NOMO-1 treated with DMSO at 0.1 percent for 48 hours (cell line): ENCODE measurements at regions not wholly inside any gene's neighbourhood (a gene's known extent, or its start where the extent isn't known, plus 50 kb on each side); places are given as distances from the start of the nearest gene placed in this dataset.

Experiments used
- DNase-seq: peaks from one replicate; lab custom pipeline; 2025; ENCODE audit not compliant: unreplicated experiment; lab: John Stamatoyannopoulos, UW

GRCh38 chr3:124434176-124434575, 296.1 kb upstream of the UMPS start:
- DNase-seq, result no peak

DNA sequence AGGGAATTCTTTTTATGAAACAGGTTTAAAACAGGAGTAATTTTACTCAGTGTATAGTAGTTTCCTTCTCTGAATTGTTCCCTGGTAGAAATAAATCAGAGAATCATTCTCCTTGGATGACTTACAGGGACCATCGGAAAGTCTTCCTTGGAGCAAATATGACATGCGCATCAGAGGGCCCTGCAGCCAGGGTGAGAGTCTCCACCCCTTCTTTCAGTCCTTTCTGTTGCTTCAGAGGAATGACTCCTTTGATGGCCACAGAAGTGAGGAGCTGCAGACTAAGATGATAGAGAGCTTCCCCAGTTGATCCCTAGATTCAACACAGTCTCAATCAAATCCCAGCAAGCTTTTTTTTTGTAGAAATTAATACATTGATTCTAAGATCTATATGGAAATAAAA, 294.8 kb upstream of the UMPS start:
- no peak for DNase-seq

DNA sequence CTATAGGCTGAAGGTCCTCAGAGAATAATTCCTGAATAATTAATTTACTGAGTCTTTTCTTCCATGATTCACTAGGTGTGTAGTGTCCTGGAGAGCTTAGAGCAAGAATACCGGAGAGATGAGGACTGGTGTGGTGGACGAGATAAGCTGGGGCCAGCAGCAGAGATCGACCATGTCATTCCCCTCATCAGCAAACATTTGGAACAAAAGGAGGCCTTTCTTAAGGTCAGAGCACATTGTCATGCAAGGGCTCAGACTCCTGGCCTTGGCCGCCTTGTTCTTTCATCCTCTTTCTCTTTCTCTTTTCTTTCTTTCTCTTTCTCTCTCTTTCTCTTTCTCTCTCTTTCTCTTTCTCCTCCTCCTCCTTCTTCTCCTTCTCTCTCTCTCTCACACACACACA, 291.4 kb upstream of the UMPS start:
- DNase-seq, result no peak

DNA sequence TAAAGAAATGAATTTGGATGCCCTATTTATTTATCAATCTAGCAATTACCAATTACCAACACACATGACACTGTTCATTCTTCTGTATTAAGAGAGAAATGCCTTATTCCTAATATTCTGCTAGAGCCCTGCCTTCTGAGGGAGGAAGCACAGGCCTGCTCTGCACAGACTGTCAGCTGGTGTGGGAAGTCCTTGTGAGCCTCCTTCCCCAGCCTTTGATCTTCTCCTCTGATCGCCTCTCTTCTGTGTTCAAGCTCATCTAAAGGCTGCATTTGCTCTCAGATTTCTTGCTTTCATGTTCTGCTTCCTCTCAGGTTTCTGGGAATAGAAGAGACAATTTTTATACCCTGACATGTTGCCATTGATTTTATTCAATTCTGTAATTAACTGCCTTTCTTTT, 290.6 kb upstream of the UMPS start:
- DNase-seq, result no peak

GRCh38 chr3:124441766-124442165, 288.5 kb upstream of the UMPS start:
- DNase-seq, result no peak

DNA sequence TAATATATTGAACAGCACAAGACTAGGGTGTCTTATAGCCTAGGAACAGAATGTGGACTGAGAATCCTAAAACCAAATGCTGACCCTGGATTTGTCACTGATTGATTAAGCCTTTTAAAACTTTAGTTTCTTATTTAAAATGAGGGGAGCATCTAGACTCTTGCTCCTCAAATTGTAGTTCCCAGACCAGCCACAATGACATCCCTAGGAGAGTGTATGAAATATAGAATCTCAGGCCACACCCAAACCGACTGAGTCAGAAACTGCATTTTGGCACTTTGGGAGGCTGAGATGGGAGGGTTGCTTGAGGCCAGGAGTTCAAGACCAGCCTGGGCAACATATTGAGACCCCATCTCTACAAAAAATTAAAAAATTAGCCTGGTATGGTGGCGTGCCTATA, 287.8 kb upstream of the UMPS start:
- DNase-seq, result no peak

GRCh38 chr3:124443446-124443845, 286.8 kb upstream of the UMPS start:
- no peak for DNase-seq

- no peak for DNase-seq
Observed at GRCh38 chr3:124444075-124444474, 286.2 kb upstream of the UMPS start.

GRCh38 chr3:124444896-124445295, 285.4 kb upstream of the UMPS start:
- no peak for DNase-seq

GRCh38 chr3:124447845-124448244, 282.4 kb upstream of the UMPS start:
- no peak for DNase-seq

DNA sequence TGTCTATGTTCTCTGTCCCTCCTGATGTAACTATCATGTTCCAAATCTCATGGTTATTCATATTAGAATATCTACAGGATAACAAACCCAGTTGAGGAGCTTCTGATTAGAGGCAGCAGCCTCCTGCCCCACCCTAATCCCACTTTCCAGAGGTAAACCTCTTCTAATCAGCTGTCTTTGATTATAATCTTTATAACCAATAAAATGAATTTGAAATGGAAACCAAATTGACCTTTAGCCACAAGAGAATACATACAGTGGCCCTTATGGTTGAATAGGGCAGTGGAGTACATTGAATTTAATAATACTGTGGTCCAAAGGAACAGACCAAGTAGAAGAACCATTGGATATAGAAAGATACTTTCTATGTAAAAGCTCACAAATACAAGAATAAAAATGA, 281.3 kb upstream of the UMPS start:
- DNase-seq, result no peak

DNA sequence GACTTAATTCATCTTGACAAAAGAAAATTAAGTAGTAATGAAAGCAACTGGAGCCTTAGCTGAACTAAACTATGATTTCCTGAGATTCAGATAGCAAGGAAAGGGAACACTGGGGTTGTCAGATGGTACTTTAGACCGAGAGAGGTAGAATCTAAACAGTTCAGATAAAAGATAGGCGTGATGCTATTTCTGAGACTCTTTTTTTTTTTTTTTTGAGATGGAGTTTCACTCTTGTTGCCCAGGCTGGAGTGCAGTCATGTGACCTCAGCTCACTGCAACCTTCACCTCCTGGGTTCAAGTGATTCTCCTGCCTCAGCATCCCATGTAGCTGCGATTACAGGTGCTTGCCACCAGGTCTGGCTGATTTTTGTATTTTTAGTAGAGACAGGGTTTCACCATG, 279.9 kb upstream of the UMPS start:
- no peak for DNase-seq

GRCh38 chr3:124451630-124452317, 278.5 kb upstream of the UMPS start:
- no peak for DNase-seq

DNA sequence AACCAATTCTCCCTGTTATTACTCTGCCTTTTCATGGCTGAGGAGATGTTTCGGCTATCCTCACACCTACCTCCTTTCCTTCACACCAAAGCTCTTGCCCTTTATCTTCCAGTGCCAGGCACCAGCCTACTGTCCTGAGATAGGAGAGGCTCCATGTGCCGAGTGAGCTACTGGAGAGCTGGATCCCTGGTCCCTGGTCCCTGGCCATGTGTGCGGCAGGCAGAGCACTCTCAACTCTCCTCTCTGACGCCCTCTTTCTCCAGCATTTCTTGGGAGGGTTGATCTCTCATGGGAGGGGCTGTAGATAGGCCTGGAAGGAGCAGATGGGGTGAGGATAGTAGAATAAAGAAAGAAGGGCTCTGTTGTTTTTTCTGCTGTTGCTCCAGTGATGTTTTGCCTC, 277.1 kb upstream of the UMPS start:
- DNase-seq, result no peak

DNA sequence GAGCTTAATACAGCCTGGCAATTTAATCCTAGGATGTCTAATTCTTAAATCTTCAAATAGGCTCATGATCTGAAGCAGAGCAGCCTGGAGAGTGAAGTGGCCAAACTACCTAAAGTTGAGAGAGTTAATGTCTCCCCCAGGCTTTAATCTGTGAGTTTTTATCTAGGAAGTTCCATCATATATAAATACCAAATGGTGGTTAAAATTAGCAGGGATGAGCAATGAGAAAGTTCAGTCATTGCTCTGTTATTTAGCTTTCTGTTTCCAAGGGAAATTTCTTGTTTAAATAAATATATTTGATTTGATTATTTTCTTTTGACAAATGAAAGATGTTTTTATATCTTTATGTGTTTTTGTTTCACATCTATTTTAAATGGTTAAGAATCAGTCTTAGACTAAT, 274.4 kb upstream of the UMPS start:
- DNase-seq, result no peak

GRCh38 chr3:124456506-124456905, 273.7 kb upstream of the UMPS start:
- DNase-seq, result no peak

- no peak for DNase-seq
Observed at GRCh38 chr3:124459678-124460077, 270.6 kb upstream of the UMPS start.

GRCh38 chr3:124461126-124461525, 269.1 kb upstream of the UMPS start:
- DNase-seq, result no peak

- no peak for DNase-seq
Observed at GRCh38 chr3:124461838-124462632, 268.2 kb upstream of the UMPS start.

DNA sequence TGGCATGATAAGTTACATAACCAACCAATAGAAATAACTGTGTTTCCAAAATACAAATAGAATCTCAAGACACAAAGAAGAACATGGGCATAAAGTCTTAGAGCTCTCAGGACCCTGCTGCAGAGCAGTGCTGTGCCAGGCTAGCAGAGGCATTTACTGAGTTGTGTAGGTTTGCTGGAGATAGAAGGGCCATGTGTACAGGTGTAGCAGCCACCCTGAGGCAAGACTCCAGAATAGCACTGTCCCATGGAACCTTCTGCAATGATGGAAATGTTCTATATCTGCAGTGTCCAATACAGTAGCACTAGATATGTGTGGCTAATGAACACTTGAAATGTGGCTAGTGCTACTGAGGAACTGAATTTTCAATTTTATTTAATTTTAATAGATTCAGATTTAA, 267.0 kb upstream of the UMPS start:
- no peak for DNase-seq

- DNase-seq, result peak; percentile 53
Observed at GRCh38 chr3:124467980-124468902, 262.0 kb upstream of the UMPS start.

- DNase-seq, result no peak
Observed at GRCh38 chr3:124469555-124469954, 260.7 kb upstream of the UMPS start.
